Trophoblast cell (in vitro differentiated cells and primary cell): ENCODE measurements at regions not wholly inside any gene's neighbourhood (a gene's known extent, or its start where the extent isn't known, plus 50 kb on each side); places are given as distances from the start of the nearest gene placed in this dataset.
"Not testable (repeated sequence)": the region's sequence is repeated elsewhere in the genome, so short reads cannot be mapped to it uniquely, and the experiment has no call there.

Experiments
- DNase-seq, 2 donors: peaks; one replicate each; pipeline ENCODE4 v3.0.0-alpha.2; 2016
- H2AFZ ChIP-seq: 2 replicates; pipeline ENCODE4 v1.6.1; 2013; ENCODE audit warnings: low read length, moderate library complexity, mild to moderate bottlenecking; ENCODE audit not compliant: insufficient read depth, poor library complexity
- H2AK5ac ChIP-seq: 2 replicates; pipeline ENCODE4 v1.6.1; 2013; ENCODE audit warnings: mild to moderate bottlenecking, low read length
- H2BK120ac ChIP-seq: 2 replicates; pipeline ENCODE4 v1.6.1; 2013; ENCODE audit warnings: low read length, mild to moderate bottlenecking, moderate library complexity; ENCODE audit not compliant: insufficient read depth, poor library complexity
- H2BK12ac ChIP-seq: 2 replicates; pipeline ENCODE4 v1.6.1; 2013; ENCODE audit warnings: mild to moderate bottlenecking, low read length, moderate library complexity
- H2BK5ac ChIP-seq: 2 replicates; pipeline ENCODE4 v1.6.1; 2013; ENCODE audit warnings: low read length, low read depth, moderate library complexity, mild to moderate bottlenecking; ENCODE audit not compliant: poor library complexity
- H3K14ac ChIP-seq: 2 replicates; pipeline ENCODE4 v1.6.1; 2013; ENCODE audit warnings: mild to moderate bottlenecking, low read length
- H3K18ac ChIP-seq: 2 replicates; pipeline ENCODE4 v1.6.1; 2013; ENCODE audit warnings: mild to moderate bottlenecking, low read length
- H3K23ac ChIP-seq: 2 replicates; pipeline ENCODE4 v1.6.1; 2013; ENCODE audit warnings: low read length
- H3K27ac ChIP-seq: 2 replicates; pipeline ENCODE4 v1.5.1; 2013; ENCODE audit warnings: low read depth, mild to moderate bottlenecking, inconsistent platforms, low read length, moderate library complexity
- H3K27me3 ChIP-seq: 2 replicates; pipeline ENCODE4 v1.6.1; 2013; ENCODE audit warnings: inconsistent platforms, mild to moderate bottlenecking, low read length, moderate library complexity; ENCODE audit not compliant: insufficient read depth
- H3K36me3 ChIP-seq, 2 experiments: 1 replicate in 1 of 2; 2 replicates in 1 of 2; pipeline ENCODE4 v1.6.1; 2013; ENCODE audit warnings: low read length in 2 of 2, mild to moderate bottlenecking in 2 of 2, moderate library complexity in 1 of 2; ENCODE audit not compliant: insufficient read depth in 2 of 2, control insufficient read depth in 1 of 2
- H3K4ac ChIP-seq: 2 replicates; pipeline ENCODE4 v1.6.1; 2013; ENCODE audit warnings: low read depth, mild to moderate bottlenecking, low read length, moderate library complexity
- H3K4me1 ChIP-seq, 2 experiments: 1 replicate in 1 of 2; 2 replicates in 1 of 2; pipeline ENCODE4 v1.6.1; 2013; ENCODE audit warnings: low read length in 2 of 2, mild to moderate bottlenecking in 2 of 2, moderate library complexity in 1 of 2; ENCODE audit not compliant: insufficient read depth in 2 of 2, control insufficient read depth in 1 of 2
- H3K4me2 ChIP-seq: 2 replicates; pipeline ENCODE4 v1.6.1; 2013; ENCODE audit warnings: inconsistent platforms, mild to moderate bottlenecking, low read length, moderate library complexity
- H3K4me3 ChIP-seq: 2 replicates; pipeline ENCODE4 v1.5.1; 2013; ENCODE audit warnings: mild to moderate bottlenecking, low read depth, low read length, inconsistent platforms
- H3K79me1 ChIP-seq: one replicate; pipeline ENCODE4 v1.6.1; 2013; ENCODE audit warnings: low read length
- H3K79me2 ChIP-seq: 2 replicates; pipeline ENCODE4 v1.6.1; 2013; ENCODE audit warnings: low read length, mild to moderate bottlenecking; ENCODE audit not compliant: control insufficient read depth, insufficient read depth, poor library complexity
- H3K9ac ChIP-seq: 2 replicates; pipeline ENCODE4 v1.6.1; 2013; ENCODE audit warnings: mild to moderate bottlenecking, low read length
- H3K9me3 ChIP-seq: 2 replicates; pipeline ENCODE4 v1.6.1; 2013; ENCODE audit warnings: low read depth, mild to moderate bottlenecking, control low read depth, inconsistent platforms, low read length; ENCODE audit not compliant: insufficient read depth
- H4K12ac ChIP-seq: 2 replicates; pipeline ENCODE4 v1.6.1; 2013; ENCODE audit warnings: low read depth, mild to moderate bottlenecking, low read length, moderate library complexity
- H4K8ac ChIP-seq: 2 replicates; pipeline ENCODE4 v1.6.1; 2013; ENCODE audit warnings: low read depth, mild to moderate bottlenecking, low read length, moderate library complexity
- H4K91ac ChIP-seq: one replicate; pipeline ENCODE4 v1.6.1; 2013; ENCODE audit warnings: low read depth, mild to moderate bottlenecking, low read length, moderate library complexity
- WGBS: extraction: QIAGEN DNeasy Blood & Tissue Kit; methylation state at CpG from one replicate; pipeline ENCODE4 v1.1.7; 2013; ENCODE audit warnings: missing lambda C conversion rate; ENCODE audit not compliant: insufficient read length, insufficient coverage; ENCODE audit errors: extremely low coverage; 5-methylcytosine and 5-hydroxymethylcytosine counted together

DNA sequence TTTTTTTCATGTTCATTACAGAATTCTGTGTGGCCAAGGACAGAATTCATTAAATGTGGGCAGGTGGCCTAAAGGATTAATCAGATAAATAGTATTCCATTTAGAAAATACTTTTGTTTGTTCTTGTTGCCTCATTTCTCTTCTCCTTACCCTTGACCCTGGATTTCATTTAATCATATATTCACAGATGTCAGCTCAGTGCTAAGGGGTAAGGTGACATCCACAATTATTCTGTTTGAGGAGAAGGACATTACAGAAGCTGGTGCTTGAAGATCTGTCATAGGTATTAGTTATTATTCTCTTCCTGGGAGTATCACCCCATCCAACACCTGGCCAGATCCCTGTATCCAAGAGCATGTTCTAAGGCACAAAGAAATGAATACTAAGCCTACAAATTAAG, 961.1 kb downstream of the XPNPEP1 start:
- Histone ChIP-seq H3K36me3 (no peaks in the 10 kb centered on the region), H3K18ac (no peak overlapping the region), H2BK120ac (no peak overlapping the region), H3K9me3 (no peaks in the 10 kb centered on the region), H2AFZ (no peak overlapping the region), H3K4me2 (no peak overlapping the region), H3K4me1 (no peaks in the 10 kb centered on the region), H3K14ac (no peak overlapping the region), H3K27ac (no peak overlapping the region), H3K79me1 (no peaks in the 10 kb centered on the region), H2BK5ac (no peak overlapping the region), H3K9ac (no peak overlapping the region), H3K79me2 (no peaks in the 10 kb centered on the region), H2BK12ac (no peak overlapping the region), H4K12ac (no peak overlapping the region), H3K4ac (no peak overlapping the region), H4K8ac (no peak overlapping the region), H4K91ac (no peak overlapping the region), H3K4me3 (no peak overlapping the region), H3K23ac (no peak overlapping the region), H3K27me3 (no peaks in the 10 kb centered on the region), H2AK5ac (no peak overlapping the region)
- no peak for DNase-seq

- no peak overlapping the region for H3K27ac ChIP-seq
- H2BK120ac ChIP-seq, result no peak overlapping the region
- H3K18ac ChIP-seq, result no peak overlapping the region
- WGBS, result no CpG with 5 or more reads among the region's 3 CpGs
- H3K4me2 ChIP-seq, result no peak overlapping the region
- no peak overlapping the region for H2AFZ ChIP-seq
- H3K4me3 ChIP-seq, result no peak overlapping the region
- no peaks in the 10 kb centered on the region for H3K79me1 ChIP-seq
- no peak overlapping the region for H3K4ac ChIP-seq
- H2AK5ac ChIP-seq, result no peak overlapping the region
- DNase-seq, result no peak
- no peak overlapping the region for H4K8ac ChIP-seq
- H3K4me1 ChIP-seq, result no peaks in the 10 kb centered on the region
- H2BK5ac ChIP-seq, result no peak overlapping the region
- no peaks in the 10 kb centered on the region for H3K27me3 ChIP-seq
- H3K14ac ChIP-seq, result no peak overlapping the region
- no peak overlapping the region for H2BK12ac ChIP-seq
- no peaks in the 10 kb centered on the region for H3K79me2 ChIP-seq
- H4K12ac ChIP-seq, result no peak overlapping the region
- H3K9ac ChIP-seq, result no peak overlapping the region
- no peaks in the 10 kb centered on the region for H3K36me3 ChIP-seq
- no peak overlapping the region for H4K91ac ChIP-seq
- no peaks in the 10 kb centered on the region for H3K9me3 ChIP-seq
- no peak overlapping the region for H3K23ac ChIP-seq
These were observed 965.6 kb downstream of the XPNPEP1 start for GRCh38 chr10:108957681-108958080.

- Histone ChIP-seq H4K12ac (no peak overlapping the region), H3K36me3 (no peaks in the 10 kb centered on the region), H3K79me1 (no peaks in the 10 kb centered on the region), H3K9me3 (no peaks in the 10 kb centered on the region), H2AFZ (no peak overlapping the region), H2BK12ac (no peak overlapping the region), H4K8ac (no peak overlapping the region), H3K4me3 (no peak overlapping the region), H3K23ac (no peak overlapping the region), H3K4me1 (no peaks in the 10 kb centered on the region), H3K18ac (no peak overlapping the region), H3K9ac (no peak overlapping the region), H3K27me3 (no peaks in the 10 kb centered on the region), H3K27ac (no peak overlapping the region), H4K91ac (no peak overlapping the region), H2AK5ac (no peak overlapping the region), H3K79me2 (no peaks in the 10 kb centered on the region), H2BK120ac (no peak overlapping the region), H3K4ac (no peak overlapping the region), H3K14ac (no peak overlapping the region), H3K4me2 (no peak overlapping the region), H2BK5ac (no peak overlapping the region)
- no peak for DNase-seq
- WGBS, result no CpG with 5 or more reads among the region's 1 CpG
These were observed 967.2 kb downstream of the XPNPEP1 start for GRCh38 chr10:108956149-108956548.

DNA sequence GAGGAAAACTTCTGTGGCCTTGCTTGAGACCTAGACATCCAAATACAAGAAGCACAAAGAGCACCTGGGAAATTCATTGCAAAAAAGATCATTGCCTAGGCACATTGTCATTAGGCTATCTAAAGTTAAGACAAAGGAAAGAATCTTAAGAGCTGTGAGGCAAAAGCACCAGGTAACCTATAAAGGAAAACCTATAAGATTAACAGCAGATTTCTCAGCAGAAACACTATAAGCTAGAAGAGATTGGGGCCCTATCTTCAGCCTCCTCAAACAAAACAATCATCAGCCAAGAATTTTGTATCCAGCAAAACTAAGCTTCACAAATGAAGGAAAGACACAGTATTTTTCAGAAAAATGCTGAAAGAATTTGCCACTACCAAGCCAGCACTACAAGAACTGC, 1003.3 kb downstream of the XPNPEP1 start:
- not testable (repeated sequence) for H2BK12ac ChIP-seq, H2AK5ac ChIP-seq, H3K14ac ChIP-seq, H3K27me3 ChIP-seq, H2BK5ac ChIP-seq, H3K79me1 ChIP-seq, H3K18ac ChIP-seq, H3K4me1 ChIP-seq, H4K91ac ChIP-seq, H3K4me2 ChIP-seq, H3K23ac ChIP-seq, H3K79me2 ChIP-seq, H4K12ac ChIP-seq, DNase-seq, H3K36me3 ChIP-seq, H3K27ac ChIP-seq, H2BK120ac ChIP-seq, H2AFZ ChIP-seq, H3K9me3 ChIP-seq, H3K4me3 ChIP-seq, H3K4ac ChIP-seq, H4K8ac ChIP-seq, H3K9ac ChIP-seq

GRCh38 chr10:108913300-108913699, 1010.0 kb downstream of the XPNPEP1 start:
- no peak overlapping the region for H3K23ac ChIP-seq
- H3K9ac ChIP-seq, result no peak overlapping the region
- no peaks in the 10 kb centered on the region for H3K36me3 ChIP-seq
- no peak overlapping the region for H3K4me3 ChIP-seq
- no peak overlapping the region for H2AFZ ChIP-seq
- peaks cover 4% of the 10 kb centered on the region for H3K79me1 ChIP-seq
- no peak overlapping the region for H2BK120ac ChIP-seq
- H3K9me3 ChIP-seq, result no peaks in the 10 kb centered on the region
- no peak overlapping the region for H2BK5ac ChIP-seq
- H3K4me1 ChIP-seq, result no peaks in the 10 kb centered on the region
- no peak overlapping the region for H2AK5ac ChIP-seq
- H3K4me2 ChIP-seq, result no peak overlapping the region
- no CpG with 5 or more reads among the region's 3 CpGs for WGBS
- H3K4ac ChIP-seq, result no peak overlapping the region
- DNase-seq, result no peak
- H3K27me3 ChIP-seq, result no peaks in the 10 kb centered on the region
- no peak overlapping the region for H2BK12ac ChIP-seq
- H3K14ac ChIP-seq, result no peak overlapping the region
- H3K27ac ChIP-seq, result no peak overlapping the region
- H4K12ac ChIP-seq, result no peak overlapping the region
- H3K18ac ChIP-seq, result no peak overlapping the region
- H3K79me2 ChIP-seq, result no peaks in the 10 kb centered on the region
- no peak overlapping the region for H4K8ac ChIP-seq
- H4K91ac ChIP-seq, result no peak overlapping the region
